ENCODE measurements at regions not wholly inside any gene's neighbourhood (a gene's known extent, or its start where the extent isn't known, plus 50 kb on each side); places are given as distances from the start of the nearest gene placed in this dataset.

DNA sequence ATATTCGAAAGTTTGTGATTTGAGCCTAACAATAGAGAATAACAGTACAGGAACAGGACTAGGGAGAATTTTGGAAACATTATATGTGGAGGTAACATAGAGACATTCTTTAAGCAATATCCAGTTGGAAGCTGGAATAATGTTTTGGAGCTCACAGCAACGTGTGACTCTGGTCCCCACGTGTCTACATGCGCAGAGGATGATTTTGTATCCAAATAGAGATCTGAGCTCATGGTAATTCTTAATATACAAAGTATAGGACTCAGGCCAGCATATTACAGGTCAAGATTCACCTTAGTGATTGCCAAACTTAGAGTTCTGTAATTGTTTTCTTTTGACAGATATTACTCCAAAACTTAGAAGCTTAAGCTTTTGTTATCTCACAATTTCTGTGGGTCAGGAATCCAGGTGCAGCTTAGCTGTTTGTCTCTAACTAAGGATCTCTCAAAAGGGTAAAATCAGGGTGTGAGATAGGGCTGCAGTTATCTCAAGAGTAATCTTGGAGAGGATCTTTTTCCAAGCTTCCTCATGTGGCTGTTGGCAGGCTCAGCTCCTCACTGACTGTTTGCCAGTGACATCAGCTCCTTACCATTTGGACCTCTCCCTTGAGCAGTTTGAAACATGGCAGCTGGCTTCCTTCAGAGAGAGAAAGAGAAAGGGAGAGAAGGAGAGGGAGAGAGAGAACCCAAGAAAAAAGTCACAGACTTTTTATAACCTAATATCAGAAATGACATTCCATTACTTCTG, 272.0 kb upstream of the ZNF462 start:
- H3K27me3 ChIP-seq (ENCODE audit: control insufficient read depth in 2 of 2, insufficient read depth in 2 of 2, low read length in 2 of 2) = no peaks in the 10 kb centered on the region
- DNase-seq (no peak), ATAC-seq (no peak)
- Mint-ChIP-seq H3K9me3 (peaks cover 0 to 12% (median 2%) of the 10 kb centered on the region in 11 donors), H3K27ac (no peak overlapping the region), H3K4me1 (no peaks in the 10 kb centered on the region), H3K27me3 (no peaks in the 10 kb centered on the region), H3K36me3 (no peaks in the 10 kb centered on the region), H3K4me3 (no peak overlapping the region)
- H3K36me3 ChIP-seq (ENCODE audit: control insufficient read depth in 2 of 3, insufficient read depth in 3 of 3, low read length in 3 of 3) = no peaks in the 10 kb centered on the region
- H3K27ac ChIP-seq (ENCODE audit: low read depth, low read length) = no peak overlapping the region
- no peaks in the 10 kb centered on the region for H3K9me3 ChIP-seq (ENCODE audit: control insufficient read depth in 2 of 3, low read length in 3 of 3)
- no peaks in the 10 kb centered on the region for H3K4me1 ChIP-seq (ENCODE audit: control insufficient read depth in 2 of 2, insufficient read depth in 2 of 2, low read length in 2 of 2)
- intact Hi-C loops (cut with micrococcal nuclease) = no loop called here
- H3K4me3 ChIP-seq (ENCODE audit: low read length) = no peak overlapping the region
- CTCF ChIA-PET = no interaction called here
- POLR2A ChIA-PET = no interaction called here

DNA sequence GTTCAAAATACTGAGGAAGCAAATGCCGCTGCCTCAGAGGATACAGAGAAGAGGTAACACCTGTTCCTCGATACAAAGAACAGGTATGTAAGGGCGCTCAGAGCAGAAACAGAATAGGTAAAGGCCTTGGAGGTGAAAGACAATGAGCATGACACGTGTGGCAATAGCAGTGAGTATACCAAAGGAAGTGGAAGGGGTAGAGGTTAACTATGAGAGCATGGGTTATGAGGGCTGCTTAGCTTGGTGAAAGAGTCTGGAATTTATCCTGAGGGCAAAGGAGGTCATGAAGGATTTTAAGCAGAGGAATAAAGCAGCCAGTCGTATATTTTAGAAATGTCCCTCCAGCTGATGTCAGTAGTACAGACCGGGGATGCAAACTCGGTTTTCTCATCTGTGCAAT, 269.8 kb upstream of the ZNF462 start:
- intact Hi-C loops (cut with micrococcal nuclease) = no loop called here
- H3K27ac ChIP-seq (ENCODE audit: low read depth, low read length) = no peak overlapping the region
- H3K4me1 Mint-ChIP-seq = no peaks in the 10 kb centered on the region

DNA sequence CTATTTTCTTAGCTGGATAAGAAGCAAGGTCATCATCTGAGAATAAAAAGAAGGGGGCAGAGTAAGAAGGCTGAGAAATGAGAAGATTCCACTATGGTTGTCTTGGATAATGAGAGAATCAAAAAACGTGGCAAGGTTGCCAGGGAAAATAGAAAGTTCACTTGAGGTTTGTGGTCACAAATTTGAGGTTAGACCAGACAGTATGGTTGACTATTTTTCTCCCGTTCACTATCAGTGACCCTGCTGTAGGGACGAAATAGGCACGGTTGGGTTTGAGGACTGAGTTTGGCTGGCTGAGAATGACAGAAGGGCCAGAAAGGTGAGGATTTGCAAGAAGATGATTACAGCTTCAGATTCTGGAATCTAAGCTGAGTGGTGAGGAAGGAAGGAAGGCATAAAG, 266.0 kb upstream of the ZNF462 start:
- CTCF ChIA-PET = no interaction called here
- Mint-ChIP-seq H3K9me3 (peaks cover 0 to 10% (median 2%) of the 10 kb centered on the region in 11 donors), H3K27ac (no peak overlapping the region), H3K36me3 (no peaks in the 10 kb centered on the region), H3K27me3 (no peaks in the 10 kb centered on the region), H3K4me1 (no peaks in the 10 kb centered on the region), H3K4me3 (no peak overlapping the region)
- intact Hi-C loops (cut with micrococcal nuclease) = no loop called here
- POLR2A ChIA-PET = interaction anchor here (0.6 kb wide), 1 partner anchor 8 kb away, joined by 3 read pairs; no protein-coding TSS in a partner anchor
- Histone ChIP-seq H3K36me3 (ENCODE audit: control insufficient read depth in 2 of 3, insufficient read depth in 3 of 3, low read length in 3 of 3) (no peaks in the 10 kb centered on the region), H3K27me3 (ENCODE audit: control insufficient read depth in 2 of 2, insufficient read depth in 2 of 2, low read length in 2 of 2) (no peaks in the 10 kb centered on the region), H3K9me3 (ENCODE audit: control insufficient read depth in 2 of 3, low read length in 3 of 3) (no peaks in the 10 kb centered on the region), H3K4me1 (ENCODE audit: control insufficient read depth in 2 of 2, insufficient read depth in 2 of 2, low read length in 2 of 2) (no peaks in the 10 kb centered on the region), H3K4me3 (ENCODE audit: low read length) (no peak overlapping the region), H3K27ac (ENCODE audit: low read depth, low read length) (no peak overlapping the region)
- ATAC-seq = no peak
- no peak for DNase-seq

More for the DNA sequence above, 269.8 kb upstream of the ZNF462 start:
- no peaks in the 10 kb centered on the region for H3K27me3 Mint-ChIP-seq
- Histone ChIP-seq H3K36me3 (ENCODE audit: control insufficient read depth in 2 of 3, insufficient read depth in 3 of 3, low read length in 3 of 3) (no peaks in the 10 kb centered on the region), H3K4me3 (ENCODE audit: low read length) (no peak overlapping the region), H3K9me3 (ENCODE audit: control insufficient read depth in 2 of 3, low read length in 3 of 3) (no peaks in the 10 kb centered on the region), H3K27me3 (ENCODE audit: control insufficient read depth in 2 of 2, insufficient read depth in 2 of 2, low read length in 2 of 2) (no peaks in the 10 kb centered on the region), H3K4me1 (ENCODE audit: control insufficient read depth in 2 of 2, insufficient read depth in 2 of 2, low read length in 2 of 2) (no peaks in the 10 kb centered on the region)
- no peak for ATAC-seq
- H3K36me3 Mint-ChIP-seq = no peaks in the 10 kb centered on the region
- H3K27ac Mint-ChIP-seq = no peak overlapping the region
- ChIA-PET CTCF (no interaction called here), POLR2A (no interaction called here)
- no peak overlapping the region for H3K4me3 Mint-ChIP-seq
- peaks cover 0 to 6% (median 2%) of the 10 kb centered on the region in 11 donors for H3K9me3 Mint-ChIP-seq
- DNase-seq = no peak

DNA sequence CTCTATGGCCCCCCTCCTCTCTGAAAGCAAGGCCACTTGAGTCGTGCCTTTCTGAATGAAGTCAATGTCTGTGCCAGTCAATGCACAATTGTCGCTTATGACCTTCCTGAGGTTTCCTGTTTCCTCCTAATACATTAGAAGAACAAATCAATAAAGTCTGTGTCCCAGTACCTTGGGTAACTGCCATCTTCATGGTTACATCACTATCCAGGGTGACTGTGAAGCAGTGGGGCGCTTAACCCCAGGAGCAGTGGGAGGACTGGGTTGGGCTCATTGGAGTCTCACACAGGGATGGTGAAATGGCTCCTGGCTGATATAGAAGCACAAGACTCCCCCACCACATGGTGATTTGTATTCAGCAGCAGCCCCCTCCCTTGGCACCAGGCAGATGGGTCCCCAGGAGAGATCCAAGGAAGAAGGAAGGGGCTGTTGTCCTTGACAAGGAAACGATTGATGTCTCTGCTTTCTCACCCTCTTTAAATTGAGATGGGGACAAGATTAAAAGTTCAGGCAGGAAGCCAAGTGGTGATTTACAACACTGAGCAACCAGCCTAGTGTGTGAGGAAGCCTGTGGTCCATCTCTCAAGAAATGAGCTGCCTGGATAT, 261.9 kb upstream of the ZNF462 start:
- POLR2A ChIA-PET = no interaction called here
- Mint-ChIP-seq H3K4me1 (no peaks in the 10 kb centered on the region), H3K27me3 (no peaks in the 10 kb centered on the region), H3K9me3 (peaks cover 0 to 21% (median 5%) of the 10 kb centered on the region in 11 donors), H3K27ac (no peak overlapping the region), H3K36me3 (no peaks in the 10 kb centered on the region), H3K4me3 (no peak overlapping the region)
- no peaks in the 10 kb centered on the region for H3K9me3 ChIP-seq (ENCODE audit: control insufficient read depth in 2 of 3, low read length in 3 of 3)
- ATAC-seq (no peak), DNase-seq (no peak)
- no peak overlapping the region for H3K4me3 ChIP-seq (ENCODE audit: low read length)
- intact Hi-C loops (cut with micrococcal nuclease) = no loop called here
- CTCF ChIA-PET = no interaction called here
- no peak overlapping the region for H3K27ac ChIP-seq (ENCODE audit: low read depth, low read length)
- H3K4me1 ChIP-seq (ENCODE audit: control insufficient read depth in 2 of 2, insufficient read depth in 2 of 2, low read length in 2 of 2) = no peaks in the 10 kb centered on the region
- H3K27me3 ChIP-seq (ENCODE audit: control insufficient read depth in 2 of 2, insufficient read depth in 2 of 2, low read length in 2 of 2) = no peaks in the 10 kb centered on the region
- H3K36me3 ChIP-seq (ENCODE audit: control insufficient read depth in 2 of 3, insufficient read depth in 3 of 3, low read length in 3 of 3) = no peaks in the 10 kb centered on the region

- no peak overlapping the region for H3K27ac Mint-ChIP-seq
- no peaks in the 10 kb centered on the region for H3K4me1 Mint-ChIP-seq
- no peaks in the 10 kb centered on the region for H3K4me1 ChIP-seq (ENCODE audit: control insufficient read depth in 2 of 2, insufficient read depth in 2 of 2, low read length in 2 of 2)
- H3K36me3 ChIP-seq (ENCODE audit: control insufficient read depth in 2 of 3, insufficient read depth in 3 of 3, low read length in 3 of 3) = no peaks in the 10 kb centered on the region
- H3K36me3 Mint-ChIP-seq = no peaks in the 10 kb centered on the region
- ATAC-seq (no peak), DNase-seq (no peak)
- H3K9me3 ChIP-seq (ENCODE audit: control insufficient read depth in 2 of 3, low read length in 3 of 3) = no peaks in the 10 kb centered on the region
- peaks cover 0 to 24% (median 7%) of the 10 kb centered on the region in 11 donors for H3K9me3 Mint-ChIP-seq
- no peak overlapping the region for H3K4me3 Mint-ChIP-seq
- H3K27me3 ChIP-seq (ENCODE audit: control insufficient read depth in 2 of 2, insufficient read depth in 2 of 2, low read length in 2 of 2) = no peaks in the 10 kb centered on the region
- no peaks in the 10 kb centered on the region for H3K27me3 Mint-ChIP-seq
- H3K4me3 ChIP-seq (ENCODE audit: low read length) = no peak overlapping the region
- intact Hi-C loops (cut with micrococcal nuclease) = no loop called here
- CTCF ChIA-PET = no interaction called here
- POLR2A ChIA-PET = no interaction called here
- no peak overlapping the region for H3K27ac ChIP-seq (ENCODE audit: low read depth, low read length)
Observed at GRCh38 chr9:106602344-106602743, 260.6 kb upstream of the ZNF462 start.

DNA sequence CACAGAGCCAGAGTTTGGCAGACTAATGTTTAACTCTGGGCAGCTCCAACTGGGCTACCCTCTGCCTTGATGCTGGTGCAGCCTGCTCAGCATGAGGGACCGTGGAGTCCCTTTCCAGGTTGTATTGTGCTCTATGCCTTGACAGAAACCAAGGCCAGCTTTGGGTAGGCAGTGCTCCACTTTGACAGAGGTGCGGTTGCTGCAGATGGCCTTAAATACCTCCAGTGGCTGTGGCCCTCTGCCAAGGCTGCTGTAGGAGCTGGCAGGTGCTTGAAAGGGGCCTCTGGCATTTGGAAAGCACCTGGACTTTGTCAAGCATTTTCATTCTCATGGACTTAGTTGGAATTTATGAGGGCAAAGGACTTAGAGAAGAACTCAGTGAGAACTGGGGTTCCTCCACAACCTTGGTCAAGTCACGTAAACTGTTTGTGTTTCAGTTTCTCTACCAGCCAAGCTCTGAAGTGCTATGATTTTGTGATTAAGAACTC, 249.7 kb upstream of the ZNF462 start:
- no peak overlapping the region for H3K4me3 ChIP-seq (ENCODE audit: low read length)
- Mint-ChIP-seq H3K9me3 (peaks cover 0 to 11% (median 3%) of the 10 kb centered on the region in 11 donors), H3K4me1 (no peaks in the 10 kb centered on the region), H3K27ac (no peak overlapping the region), H3K27me3 (peaks cover 0 to 4% (median 0%) of the 10 kb centered on the region in 5 donors), H3K4me3 (no peak overlapping the region), H3K36me3 (no peaks in the 10 kb centered on the region)
- ChIA-PET POLR2A (no interaction called here), CTCF (no interaction called here)
- H3K27me3 ChIP-seq (ENCODE audit: control insufficient read depth in 2 of 2, insufficient read depth in 2 of 2, low read length in 2 of 2) = no peaks in the 10 kb centered on the region
- ATAC-seq = no peak
- no peak overlapping the region for H3K27ac ChIP-seq (ENCODE audit: low read depth, low read length)
- H3K36me3 ChIP-seq (ENCODE audit: control insufficient read depth in 2 of 3, insufficient read depth in 3 of 3, low read length in 3 of 3) = no peaks in the 10 kb centered on the region
- no peak for DNase-seq
- H3K9me3 ChIP-seq (ENCODE audit: control insufficient read depth in 2 of 3, low read length in 3 of 3) = no peaks in the 10 kb centered on the region
- H3K4me1 ChIP-seq (ENCODE audit: control insufficient read depth in 2 of 2, insufficient read depth in 2 of 2, low read length in 2 of 2) = no peaks in the 10 kb centered on the region
- intact Hi-C loops (cut with micrococcal nuclease) = no loop called here

Measured in naive thymus-derived CD4-positive, alpha-beta T cell (primary cell).